GM19035 (cell line): ENCODE measurements at regions not wholly inside any gene's neighbourhood (a gene's known extent, or its start where the extent isn't known, plus 50 kb on each side); places are given as distances from the start of the nearest gene placed in this dataset.

Experiments
- ATAC-seq: cut with Tn5 transposase; IDR thresholded peaks from one replicate; pipeline ENCODE4 v1.9.1; 2021; ENCODE audit not compliant: unreplicated experiment

DNA sequence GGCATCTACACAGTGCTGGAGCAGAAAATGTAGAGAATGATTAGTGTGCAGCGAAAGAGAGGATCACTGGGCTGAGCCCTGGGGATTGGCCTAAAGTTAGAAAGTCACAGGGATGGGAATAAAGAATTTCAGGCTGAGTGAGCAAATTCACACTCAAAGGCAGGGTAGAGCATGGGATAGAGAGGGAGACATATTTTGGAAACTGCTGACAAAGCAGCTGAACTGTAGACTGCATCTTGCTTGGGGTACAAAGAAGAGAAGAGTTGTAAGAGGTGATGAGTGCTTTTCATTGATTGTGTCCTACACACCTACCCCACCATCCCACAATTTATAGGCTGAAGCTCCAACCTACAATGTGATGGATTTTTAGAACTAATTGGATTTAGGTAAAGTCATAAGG is 677.8 kb downstream of the TAF11L14 start:
- ATAC-seq, result no peak

GRCh38 chr5:18314192-18314778 is 680.0 kb downstream of the TAF11L14 start:
- ATAC-seq, result no peak

- ATAC-seq, result no peak
Observed at GRCh38 chr5:18321262-18321942, 687.1 kb downstream of the TAF11L14 start.

- no peak for ATAC-seq
Observed at GRCh38 chr5:18323891-18324290, 689.6 kb downstream of the TAF11L14 start.

DNA sequence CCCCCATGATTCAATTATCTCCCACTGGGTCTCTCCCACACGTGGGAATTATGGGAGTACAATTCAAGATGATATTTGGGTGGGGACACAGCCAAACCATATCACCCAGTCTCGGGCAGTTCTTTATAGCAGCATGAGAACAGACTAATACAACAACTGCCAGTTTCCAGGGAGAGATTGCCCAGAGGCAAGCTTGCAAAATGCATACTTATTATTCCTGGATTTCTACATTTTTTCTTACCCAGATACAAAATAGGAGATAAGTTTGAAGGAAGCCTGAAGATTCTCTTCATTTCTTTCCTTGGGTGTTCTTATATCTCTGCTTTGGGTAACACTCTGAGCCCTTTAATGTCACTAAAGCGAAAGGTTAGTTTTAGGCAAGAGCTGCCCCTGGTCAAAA is 691.2 kb downstream of the TAF11L14 start:
- ATAC-seq, result no peak

DNA sequence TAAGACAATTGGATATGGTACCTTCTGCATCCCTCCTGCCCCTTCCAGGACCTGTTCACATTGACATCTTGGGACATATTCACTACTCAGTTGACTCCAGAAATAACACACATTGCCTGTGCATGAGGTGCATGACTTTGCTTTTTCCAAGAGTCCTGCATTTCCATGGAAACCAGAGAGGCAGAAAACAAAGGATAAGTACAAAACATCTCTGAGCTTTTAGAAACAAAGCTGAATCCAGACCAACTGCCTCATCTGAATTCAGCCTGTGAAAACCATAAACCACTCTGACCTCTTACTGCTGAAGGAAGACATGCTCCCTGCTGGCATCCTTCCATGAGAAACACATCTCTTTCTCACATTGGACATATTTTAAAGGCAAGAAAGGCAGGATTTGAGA is 695.1 kb downstream of the TAF11L14 start:
- ATAC-seq, result no peak

DNA sequence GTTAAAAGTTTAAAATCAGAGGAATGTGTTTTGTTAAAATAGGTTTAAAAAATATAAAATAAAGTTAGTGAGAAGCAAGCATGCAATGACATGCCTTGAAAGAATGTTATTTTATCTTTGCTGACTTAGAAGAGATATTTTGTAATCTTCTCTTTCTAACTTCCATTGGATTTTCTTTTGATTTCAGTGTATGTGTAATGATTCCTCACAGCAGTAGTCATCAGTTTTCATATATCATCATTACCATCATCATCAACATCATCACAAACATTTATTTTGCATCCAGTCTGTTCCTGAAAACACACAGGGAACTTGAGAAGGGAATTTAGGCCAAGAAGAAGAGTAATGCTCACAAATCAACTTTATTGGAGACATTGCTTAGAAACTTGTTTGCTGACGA is 699.6 kb downstream of the TAF11L14 start:
- ATAC-seq, result no peak

DNA sequence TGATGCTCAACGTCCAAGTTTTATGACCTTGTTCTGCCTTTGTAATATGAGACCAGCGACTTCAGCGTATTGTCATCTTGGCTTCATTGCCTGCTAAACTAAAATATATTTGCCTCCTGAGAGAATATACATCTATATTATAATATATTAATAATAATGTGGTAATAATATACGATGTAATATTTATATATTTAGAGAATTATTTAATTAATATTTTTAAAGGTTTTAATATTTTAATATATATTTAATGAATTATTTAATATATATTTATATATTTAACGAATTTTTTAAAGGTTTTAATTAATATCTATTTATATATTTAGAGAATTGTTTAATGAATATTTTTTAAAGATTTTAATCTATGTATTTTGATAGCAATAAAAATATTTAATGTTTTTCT is 700.7 kb downstream of the TAF11L14 start:
- no peak for ATAC-seq

DNA sequence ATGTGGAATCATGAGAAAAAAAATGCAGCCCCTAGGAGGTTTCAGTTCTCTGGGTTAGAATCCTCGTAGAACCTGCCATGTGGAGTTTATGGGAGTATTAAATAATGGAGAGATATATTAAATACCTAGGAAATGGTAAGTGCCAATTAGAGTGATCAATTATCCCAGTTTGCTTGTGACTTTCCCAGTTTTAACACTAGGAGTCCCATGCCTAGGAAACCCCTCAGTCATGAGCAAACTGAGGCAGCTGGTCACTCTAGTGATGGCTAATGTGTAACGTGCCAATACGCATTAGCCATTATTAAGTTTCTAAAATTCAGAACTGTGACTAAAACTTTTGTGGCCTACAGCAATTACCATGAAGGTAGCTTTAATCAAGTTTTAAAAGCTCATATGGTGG is 720.6 kb downstream of the TAF11L14 start:
- no peak for ATAC-seq

DNA sequence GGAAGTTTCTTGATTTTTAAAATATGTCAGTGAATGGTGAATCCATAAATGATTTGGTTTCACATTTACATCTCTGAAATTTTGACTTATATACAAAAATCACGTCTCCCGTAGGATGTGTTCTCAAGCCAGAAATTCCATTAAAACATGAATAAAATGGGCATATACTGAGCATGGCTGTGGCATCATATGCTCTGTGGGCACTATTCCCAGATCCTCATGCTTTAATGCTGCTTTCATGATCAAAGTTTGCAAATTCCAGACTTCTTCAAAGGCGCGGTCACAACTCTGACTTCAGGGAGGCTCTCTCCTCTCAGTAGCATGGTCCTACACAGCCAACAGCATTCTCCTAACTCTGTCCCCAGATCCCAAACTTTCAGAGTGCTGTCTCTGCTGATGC is 723.2 kb downstream of the TAF11L14 start:
- ATAC-seq, result no peak

DNA sequence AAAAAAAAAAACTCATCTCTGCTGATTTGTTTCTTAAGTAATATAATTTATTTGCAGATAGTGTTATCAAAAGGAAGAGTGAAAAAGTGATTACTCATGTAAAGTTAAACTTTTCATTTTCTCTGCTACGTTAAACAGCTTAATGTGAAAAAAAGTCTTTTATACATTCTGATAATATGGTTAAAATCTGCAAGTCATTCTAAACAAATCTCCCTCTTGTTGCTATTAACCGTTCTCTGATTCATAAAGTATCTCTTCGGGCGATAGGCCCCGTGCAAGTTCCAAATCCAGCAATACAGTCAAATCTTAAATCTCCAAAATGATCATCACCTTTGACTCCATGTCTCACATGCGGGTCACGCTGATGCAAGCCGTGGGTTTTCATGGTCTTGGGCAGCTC is 732.0 kb downstream of the TAF11L14 start:
- ATAC-seq, result no peak

GRCh38 chr5:18370531-18370930 is 736.3 kb downstream of the TAF11L14 start:
- ATAC-seq, result no peak

- ATAC-seq, result no peak
Observed at GRCh38 chr5:18375641-18376040, 741.4 kb downstream of the TAF11L14 start.

DNA sequence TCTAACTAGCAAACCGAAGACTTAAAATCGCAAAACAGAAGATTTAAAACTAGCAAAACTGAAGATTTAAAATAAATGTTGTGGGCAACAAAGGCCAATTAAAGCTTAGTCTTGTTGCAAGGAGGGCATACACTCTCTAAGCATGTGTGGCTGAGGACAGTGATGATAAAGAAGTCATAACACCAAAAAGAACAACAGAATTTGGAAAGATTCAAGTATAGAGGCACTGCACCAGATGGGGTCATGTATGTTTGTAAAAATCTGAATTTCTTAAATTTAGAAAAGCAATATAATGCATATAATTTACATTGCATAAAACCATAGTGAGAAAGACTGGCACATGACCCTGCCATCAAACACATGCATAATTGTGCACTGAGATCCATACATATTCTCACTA is 743.8 kb downstream of the TAF11L14 start:
- no peak for ATAC-seq

- no peak for ATAC-seq
Observed at GRCh38 chr5:18379189-18379588, 744.9 kb downstream of the TAF11L14 start.

DNA sequence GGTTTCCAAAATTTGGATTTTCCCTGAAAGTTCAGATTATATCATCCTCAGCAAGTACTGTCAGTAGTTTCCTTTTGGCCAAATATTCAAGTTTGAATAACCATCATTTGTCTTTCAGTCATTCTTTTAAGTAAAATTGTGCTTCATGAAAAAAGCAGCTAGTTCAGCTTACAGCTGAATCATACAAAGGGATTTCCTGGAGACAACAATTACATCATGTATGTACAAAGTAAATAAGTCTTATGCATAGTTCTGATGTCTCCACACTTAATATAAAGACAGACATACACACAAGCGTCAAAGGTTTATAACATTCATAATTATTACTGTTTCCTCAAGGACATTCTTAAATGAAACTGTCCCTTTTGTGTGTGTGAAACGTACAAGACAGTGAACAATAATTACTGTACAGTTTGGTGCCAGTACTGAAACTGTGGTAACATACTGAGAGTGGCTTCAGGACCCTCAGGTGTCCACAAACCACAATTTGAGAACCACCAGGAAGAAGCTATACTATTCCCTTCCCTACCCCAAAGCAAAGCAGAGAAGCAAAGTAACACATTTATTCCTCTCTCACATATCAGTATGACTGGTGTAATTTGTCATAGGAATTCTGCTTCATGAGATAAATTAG is 746.6 kb downstream of the TAF11L14 start:
- no peak for ATAC-seq

DNA sequence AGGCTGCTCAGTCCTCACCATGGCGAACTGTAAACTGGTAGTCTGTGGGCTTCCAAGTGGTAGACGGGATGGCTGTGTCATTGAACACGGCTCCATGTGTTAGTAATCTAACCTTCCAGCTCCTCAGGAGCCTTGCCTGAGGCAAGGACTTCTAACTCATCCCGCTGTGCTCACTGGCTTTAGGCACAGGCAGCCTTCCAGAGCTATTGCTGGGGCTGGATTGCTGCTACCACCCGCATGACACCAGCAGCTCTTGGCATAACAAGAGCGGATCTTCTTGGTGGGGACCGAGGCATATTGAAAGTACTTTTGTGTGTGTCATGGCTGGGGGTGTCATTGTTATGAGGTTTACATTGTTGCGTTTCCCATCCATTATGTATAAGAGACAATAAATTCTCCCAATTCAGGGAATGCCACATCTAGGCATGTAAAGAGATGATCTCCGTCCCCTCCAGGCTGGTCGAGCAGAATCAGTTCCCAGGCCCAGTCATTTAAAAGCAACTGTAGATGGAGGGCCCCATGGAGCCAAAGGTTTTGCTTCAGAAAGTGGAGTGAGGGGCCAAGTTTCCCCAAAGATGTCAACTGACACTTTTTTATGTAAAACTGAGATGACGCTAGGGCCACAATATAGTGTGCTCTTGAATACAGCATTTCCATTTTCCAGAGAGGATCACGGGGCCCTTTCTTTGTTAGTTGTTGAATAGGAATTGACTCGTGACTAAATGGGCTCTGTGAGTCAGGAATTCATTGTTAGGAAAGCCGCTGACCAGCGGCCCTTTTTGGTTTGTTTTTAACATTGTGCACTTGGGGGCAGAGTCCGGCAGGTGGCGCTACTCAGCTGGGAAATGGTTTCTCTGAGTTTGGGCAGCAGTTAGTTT is 759.5 kb downstream of the TAF11L14 start:
- peak; percentile 75 for ATAC-seq

DNA sequence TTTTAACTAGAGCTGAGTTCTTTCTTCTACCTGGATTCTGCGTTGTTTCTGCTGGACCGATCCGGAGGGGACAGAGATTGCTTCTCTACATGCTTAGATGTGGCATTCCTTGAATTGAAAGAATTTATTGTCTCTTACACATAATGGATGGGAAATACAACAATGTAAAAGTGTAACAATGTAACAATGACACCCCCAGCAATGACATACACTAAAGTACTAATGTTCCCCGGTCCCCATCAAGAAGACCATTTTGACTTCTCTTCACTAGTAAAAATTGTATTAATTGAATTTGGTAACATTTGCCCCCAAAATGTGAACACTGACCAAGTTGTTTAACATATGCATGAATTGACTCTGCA is 760.2 kb downstream of the TAF11L14 start:
- peak; percentile 8 for ATAC-seq

DNA sequence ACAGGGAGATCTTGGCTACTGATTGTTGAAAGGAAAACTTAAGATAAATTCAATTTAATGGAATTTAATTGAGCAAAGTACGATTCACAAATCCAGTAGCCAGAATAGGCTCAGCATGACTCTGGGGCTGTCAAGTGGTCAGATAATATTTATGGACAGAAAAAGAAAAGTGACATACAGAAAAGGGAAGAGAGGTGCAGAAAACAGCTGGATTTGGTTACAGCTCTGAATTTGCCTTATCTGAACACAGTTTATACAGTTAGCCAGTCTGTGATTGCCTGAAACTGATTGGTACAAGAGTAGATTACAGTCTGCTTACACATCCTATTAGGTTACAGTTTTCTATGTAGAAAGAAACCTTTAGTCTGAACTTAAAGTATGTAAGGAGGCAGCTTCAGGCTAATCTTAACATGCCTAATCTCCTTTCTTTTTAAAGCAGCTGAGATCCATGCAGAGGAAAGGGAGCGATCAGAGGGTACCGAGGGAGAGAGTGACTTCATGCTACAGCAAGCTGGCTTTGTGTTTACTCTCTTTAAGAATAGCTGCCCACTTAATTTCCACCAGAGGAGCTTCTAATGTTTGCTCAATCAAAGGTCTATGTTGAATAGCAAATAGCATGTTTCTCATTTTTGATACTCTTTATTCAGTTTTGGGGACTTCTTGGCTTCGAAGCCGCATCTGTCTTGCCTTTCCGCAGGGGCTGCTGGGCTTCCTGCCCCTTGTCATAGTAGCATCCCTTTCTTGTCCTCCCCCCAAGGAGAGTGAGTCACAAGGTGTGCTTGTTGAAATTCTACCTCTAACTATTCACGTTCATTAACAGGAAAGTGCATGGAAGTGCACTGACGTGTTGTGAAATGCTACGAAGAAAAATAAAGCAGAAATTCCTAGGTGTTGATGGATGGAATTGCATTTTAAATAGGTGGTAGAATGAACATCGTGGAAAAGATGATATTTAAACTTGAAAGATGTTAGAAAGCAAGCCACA is 761.2 kb downstream of the TAF11L14 start:
- ATAC-seq, result no peak

GRCh38 chr5:18397371-18397770 is 763.1 kb downstream of the TAF11L14 start:
- ATAC-seq, result no peak

DNA sequence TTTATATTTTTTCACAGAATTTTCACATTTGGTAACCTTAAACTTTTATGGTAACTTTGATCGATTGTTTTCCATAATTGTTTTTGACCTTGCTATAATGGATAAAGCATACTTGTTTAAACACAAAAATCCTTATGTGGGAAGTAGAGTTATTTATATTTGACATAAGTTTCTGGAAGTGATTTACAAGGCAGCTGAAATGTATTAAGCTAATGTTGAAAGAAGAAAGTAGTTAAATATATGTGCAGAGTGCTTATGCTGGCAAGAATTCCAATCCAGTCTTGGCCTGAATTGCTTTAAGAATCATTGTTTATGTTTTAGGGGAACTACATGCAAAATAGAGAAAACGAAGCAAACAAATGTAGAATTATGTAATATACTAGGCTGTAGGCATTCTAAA is 763.6 kb downstream of the TAF11L14 start:
- ATAC-seq, result no peak
